HG03565 (cell line): ENCODE measurements at regions not wholly inside any gene's neighbourhood (a gene's known extent, or its start where the extent isn't known, plus 50 kb on each side); places are given as distances from the start of the nearest gene placed in this dataset.
A peak's percentile ranks its signal among the peaks of the same experiment; 100 is the strongest.
"Not testable (repeated sequence)": the region's sequence is repeated elsewhere in the genome, so short reads cannot be mapped to it uniquely, and the experiment has no call there.

Experiments
- ATAC-seq: cut with Tn5 transposase; IDR thresholded peaks from one replicate; pipeline ENCODE4 v1.9.1; 2021; ENCODE audit warnings: mild to moderate bottlenecking, moderate library complexity; ENCODE audit not compliant: unreplicated experiment

DNA sequence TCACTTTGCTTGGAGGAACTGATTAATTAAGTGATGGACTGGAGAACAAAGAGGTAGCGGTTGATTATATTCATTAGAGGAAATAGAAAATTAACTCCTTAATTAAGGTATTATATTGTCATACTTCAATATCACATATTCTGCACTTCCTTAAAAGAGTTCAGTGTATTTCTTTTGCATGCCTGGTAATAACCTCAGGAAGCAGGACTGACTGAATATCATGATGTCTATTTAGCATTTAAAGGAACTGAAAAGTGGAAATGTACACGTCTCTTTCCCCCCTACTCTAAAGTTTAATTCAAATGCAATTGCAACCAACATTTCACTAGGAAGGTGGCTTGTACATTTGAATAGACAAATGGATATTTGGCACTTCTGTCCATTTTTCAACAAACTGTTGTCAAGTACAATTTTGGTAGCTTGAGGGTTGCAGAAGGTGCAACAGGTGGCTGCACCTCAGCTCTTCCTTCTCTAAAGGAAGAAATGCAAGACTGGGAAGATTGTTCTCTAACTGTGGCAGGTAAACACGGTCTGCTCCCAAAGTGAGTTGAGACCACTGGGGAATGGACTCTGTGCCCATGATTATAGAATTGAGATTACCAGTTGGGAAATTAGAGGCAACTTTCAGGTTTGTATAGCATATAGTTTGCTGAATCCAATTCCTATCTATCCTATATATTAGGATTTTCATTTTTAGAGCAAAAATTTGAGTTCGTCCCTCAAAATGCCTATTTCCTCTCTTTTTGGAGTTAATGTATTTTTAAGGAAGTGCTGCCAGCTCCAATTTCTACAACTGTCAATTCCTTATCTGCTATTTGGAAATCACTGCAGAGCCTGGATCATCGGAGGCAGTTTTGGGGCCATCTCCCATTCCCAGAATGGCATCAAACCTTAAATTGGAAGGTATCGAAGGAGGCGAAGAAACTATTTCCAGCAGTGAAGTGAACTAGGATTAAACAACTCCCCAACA, 98.9 kb upstream of the TAF11L2 start:
- ATAC-seq, result no peak

DNA sequence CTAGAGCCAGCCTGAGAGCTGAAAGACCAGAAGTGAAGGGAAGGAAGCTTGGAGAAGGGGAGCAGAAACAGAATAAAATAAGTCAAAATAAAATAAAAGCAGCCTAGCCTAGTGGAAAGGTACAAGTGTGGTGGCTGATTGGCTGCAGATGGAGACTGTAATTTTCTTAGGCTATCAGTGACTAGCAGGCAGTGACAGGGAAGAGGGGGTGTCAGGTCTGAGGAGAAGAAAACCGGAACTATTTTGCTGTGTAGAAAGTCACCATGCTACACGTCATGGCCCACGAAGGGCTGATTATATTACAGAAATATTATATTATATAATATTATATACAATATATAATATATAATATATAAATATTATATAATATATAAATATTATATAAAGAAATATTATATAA, 98.1 kb upstream of the TAF11L2 start:
- no peak for ATAC-seq

DNA sequence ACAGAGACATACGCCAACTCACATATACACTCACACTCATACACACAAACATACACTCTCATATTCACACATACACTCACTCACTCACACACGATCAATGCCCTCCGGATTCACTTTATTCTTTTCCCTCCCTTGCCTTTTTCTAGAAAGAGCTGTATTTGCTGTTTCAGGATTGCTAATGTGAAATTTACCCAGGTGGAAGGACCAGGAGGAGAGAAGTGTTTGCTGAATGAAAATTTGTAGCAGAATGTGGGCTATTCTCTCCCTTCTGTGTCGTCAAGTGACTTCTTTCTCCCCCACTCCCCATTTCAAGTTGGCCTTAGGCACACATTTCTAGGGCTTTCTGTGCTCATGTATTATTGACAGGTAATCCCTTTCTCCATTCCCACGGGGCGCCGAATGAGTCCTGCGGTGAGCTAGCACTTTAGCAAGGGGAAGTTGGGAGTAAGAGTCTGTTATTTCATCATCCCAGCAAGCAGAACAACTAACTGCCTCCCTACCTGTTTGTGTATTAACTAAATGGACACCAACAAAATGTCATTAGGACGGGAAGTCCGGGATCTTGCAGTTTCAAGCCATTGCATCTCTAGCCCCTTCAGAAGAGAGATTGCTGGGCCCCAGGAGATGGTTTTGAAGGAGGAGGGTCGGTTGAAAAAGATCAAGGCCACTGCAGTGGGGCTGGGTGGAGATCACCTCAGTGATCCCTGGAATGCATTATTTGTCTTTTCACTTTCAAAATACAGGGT, 97.1 kb upstream of the TAF11L2 start:
- no peak for ATAC-seq

DNA sequence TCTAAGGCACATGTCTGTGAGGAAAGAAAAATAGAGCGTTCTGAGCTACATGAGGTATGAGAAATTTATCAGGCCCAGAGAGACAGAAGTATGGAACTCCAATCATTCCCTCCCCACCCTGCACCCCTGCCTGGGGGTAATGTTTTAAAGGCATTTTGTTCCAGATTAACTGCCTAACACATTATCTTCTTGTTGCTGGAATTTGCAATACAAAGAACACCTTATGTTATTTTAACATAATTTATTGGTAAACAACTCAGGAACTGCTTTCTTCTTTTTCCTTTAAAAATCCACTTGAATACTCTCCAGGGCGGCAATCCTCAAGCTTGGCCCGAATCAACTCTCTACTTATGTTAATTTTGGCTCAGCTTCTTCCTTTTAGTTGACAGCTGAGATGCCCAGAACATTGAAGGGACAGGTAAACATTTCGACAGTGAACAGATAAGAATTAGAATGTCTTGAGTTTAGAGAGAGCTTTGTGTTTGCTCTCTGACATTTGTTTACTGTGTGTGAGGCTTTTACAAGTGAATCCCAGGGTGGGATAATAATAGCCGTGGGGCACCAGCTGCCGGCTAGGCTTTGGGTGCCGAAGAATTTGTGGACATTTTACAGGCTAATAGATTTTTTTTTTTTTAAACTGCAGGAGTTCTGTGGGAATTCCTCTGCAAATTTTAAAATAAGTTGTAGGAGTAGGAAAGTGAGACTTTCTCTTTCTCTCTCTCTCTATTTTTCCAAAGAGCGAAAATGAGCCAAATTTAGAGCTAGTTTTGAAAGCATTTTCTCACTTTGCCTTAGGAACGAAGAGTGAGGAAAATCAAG, 96.4 kb upstream of the TAF11L2 start:
- ATAC-seq, result no peak

DNA sequence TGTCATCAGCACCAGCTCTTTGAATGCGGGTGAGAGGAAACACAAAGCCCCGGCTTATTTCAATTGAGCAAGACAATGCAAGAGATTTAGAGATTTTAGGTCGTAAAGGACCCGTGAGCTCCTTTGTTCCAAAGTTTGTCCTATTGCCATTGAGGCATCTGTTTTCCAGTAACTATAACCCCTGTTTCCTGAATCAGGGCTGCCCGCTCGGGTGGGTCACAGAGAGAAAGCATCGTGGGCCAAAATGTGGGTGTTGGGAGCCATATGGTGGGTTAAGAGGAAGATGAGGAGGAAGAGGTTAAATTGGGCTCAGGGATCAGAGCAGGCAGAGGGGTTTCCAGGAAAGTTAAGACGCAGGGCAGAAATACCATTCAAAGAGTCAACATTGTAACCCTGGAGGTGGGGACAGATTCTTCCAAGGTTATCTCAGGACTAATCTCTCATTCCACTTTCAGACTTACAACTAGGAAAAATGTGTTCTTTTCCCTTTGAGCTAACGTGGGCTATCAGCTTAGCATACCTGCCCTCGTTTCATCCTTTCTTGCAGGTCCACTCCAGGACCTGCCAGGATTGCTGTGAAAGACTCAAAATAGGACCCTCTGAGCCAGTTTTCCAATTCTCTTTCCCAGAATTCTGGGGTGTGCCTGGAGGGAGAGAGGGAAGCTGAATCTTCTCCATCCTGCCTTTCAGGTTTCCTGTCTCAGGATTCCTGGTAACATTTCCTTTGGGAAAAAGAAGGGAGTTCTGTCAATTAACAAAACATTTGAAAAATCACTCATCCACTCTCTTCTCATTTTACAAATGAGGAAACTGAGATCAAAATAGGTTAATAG, 95.5 kb upstream of the TAF11L2 start:
- no peak for ATAC-seq

DNA sequence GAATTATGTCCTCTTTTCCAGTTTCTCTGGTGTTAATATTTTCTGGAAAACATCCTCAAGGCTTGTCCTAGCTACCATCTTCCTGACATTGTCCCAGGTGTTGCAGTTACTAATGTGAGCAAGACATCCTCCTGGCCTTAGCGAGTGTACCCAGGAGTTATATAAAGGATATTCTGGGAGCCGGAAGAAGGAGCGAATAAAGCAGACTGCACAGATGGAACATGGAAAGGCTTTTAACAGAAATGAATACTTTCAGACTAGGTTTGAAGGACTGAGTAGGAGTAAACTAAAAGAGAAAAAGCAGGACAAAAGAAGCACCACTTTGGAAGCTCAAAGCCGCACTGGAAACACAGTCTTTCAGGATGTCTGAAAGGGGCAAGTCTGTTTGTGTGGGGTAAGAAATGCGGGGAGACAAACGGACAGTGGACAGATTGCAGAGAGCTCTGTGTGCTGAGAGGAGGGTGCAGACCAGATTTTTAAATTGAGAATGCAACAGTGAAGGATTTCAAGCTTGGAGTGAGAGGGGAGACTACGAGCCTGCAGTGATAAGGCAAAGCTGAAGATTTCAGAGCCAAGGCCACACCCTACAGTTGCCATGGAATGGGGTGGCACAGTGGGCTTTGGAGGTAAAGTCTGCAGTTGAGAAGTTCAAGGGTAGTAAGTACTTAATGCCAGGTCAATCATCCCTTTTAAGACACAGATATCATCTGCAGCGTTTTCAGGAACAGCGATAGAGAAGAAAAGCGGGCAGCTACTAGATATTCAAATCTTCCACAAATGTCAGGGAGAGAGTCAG, 94.1 kb upstream of the TAF11L2 start:
- no peak for ATAC-seq

DNA sequence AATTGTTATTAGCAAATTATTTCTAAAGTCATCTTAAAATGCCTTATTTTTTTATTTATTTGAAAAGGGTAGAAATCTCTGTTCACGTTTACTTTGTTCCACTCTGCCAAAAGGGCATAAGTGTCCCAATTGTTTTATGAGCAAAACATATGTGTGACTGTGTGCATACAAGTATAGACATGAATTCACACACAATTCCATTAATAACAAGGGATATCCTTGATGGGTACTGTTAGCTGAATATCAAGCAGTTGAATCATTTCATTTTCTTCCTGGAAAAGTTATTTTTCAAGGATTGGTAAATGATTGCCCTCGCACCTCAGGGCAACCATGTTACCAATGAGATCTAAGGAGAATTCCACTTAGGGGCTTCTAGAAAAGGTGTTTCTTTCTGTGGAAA, 92.1 kb upstream of the TAF11L2 start:
- no peak for ATAC-seq

DNA sequence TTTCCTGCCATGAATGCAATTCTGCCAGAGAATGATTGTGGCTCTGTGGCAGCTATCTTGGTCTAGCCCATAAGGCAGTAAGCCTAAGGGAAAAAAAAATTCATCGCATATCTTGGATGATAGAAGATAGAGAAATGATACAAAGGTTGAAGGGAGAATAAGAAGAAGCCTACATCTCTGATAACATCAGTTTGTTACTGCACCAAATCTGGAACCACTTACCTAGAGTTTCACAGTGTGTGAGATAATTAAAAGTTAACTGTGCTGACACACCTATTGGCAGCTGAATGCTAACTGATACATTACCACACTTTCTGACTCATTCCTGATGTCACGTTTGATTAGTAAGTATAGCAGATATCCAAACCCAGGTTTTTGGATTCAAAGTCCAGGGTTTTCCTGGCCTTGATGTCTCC, 91.6 kb upstream of the TAF11L2 start:
- no peak for ATAC-seq

DNA sequence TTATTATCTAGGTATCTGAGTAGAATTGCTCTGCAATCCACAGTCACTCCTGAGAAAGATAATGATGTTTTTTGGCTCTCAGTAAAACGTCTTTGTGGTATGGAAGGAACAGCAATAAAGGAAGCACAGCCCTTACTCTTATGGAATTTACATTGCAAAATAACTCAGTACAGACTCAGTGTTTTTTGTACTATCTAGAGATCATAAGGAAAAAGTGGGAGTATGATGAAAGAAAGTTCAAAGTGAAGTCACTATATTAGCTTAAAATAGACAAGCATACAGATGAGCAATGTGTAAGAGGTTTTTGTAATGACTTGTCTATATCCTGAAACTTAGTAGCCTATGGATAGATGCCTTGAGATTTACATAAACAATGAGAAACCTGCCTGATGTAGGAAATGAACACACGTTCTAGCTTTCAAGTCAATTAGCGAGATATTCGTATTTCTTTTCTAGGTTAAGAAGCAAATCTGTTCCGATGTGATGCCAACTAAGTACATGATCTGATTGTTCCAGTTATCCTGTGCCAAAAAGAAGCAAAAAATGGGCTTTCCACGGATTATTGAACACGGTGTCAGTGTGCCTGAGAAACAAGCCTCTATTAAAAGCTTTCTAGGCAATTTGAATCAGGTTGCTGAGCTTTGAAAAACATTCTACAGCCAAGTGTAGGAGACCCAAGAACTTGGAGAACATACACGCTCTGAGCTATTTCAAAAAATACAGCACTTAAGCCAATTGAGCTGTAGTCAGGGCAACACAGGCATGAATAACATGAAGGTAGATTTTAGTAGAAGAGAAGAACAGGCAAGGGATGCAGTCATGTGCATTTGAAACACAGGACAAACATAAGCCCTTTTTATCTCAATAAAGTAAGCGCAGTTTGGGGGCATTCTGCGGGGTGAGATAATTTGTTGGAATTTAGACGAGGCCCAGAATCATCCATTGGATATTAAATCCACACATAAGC, 86.3 kb upstream of the TAF11L2 start:
- ATAC-seq, result no peak

DNA sequence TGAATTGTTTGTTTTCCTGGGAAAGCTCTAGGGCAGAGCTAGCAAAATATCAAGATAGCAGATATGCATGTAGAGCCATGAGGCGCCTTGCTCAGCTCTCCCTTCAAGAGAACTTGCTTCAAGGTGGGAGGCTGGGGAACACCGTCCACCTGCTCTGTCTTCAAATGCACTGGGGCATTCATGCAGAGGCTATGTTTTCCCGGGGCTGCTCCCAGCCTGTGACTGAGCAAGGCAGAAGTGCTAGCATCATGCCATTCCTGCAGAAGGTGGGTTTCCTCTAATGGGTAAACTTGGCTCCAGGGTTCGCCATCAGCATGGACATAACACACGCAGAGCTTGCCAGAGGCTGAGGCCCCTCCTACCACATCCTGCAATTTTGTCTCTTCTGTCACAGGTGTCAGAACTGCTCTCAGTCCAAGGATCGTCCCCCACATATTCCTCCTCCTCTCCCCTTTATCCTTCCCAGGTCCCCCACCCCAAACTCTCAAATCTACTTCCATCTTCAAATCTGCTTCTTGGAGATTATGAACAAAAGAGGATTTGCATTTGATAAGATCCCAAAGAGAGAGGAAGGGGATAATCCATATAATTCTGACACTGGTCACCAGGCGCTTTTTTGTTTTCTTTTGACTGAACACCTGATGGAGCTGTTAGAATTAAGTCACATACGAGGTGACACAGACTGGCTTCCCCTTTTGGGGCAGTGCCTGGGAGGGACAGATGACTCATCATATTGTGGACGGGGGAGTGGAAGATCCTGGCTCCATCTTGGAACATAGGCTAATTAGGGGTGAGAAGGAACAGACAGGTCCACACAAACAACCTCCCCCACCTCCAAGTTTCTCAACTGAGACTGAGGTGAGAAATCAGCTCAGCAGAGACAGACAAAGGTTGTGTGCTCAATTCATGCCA, 85.0 kb upstream of the TAF11L2 start:
- ATAC-seq, result peak; percentile 84

DNA sequence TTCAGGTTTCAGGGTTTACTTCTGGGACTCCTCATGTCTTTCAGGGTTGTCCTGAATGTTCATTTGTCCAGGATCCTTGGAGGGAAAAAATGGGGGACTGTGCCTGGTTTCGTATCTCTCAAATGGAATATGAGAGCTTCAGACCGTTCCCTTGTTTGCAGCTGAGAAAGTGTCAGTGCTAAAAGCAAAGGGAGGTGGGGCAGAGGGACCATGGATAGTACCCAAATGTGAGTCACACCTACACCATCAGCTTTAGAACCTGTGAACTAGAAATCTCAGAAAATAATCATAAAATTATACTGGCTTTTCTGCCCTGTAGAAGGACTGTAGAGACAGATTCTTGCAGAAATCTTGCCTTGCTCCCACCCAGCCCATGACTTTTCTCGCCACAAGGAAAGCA, 84.3 kb upstream of the TAF11L2 start:
- no peak for ATAC-seq

DNA sequence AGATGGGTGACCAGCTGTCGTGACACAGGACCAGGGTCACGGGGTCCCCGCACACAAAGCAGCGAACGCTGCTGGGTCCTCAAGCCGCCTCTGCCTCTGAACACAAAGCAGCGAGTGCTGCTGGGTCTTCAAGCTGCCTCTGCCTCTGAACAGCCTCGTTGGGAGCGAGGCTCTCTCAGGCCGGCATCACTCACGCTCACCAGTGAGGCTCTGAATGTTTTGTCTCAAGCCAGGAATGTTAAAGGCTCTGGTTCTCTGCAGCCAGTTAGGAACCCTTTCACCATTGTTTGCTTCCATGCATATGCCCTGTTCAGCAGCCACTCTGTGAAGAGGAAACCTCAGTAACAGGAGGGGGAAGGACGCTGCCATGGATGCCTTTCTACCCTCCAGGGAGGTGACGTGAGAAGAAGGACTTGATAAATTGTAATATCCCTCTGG, 82.7 kb upstream of the TAF11L2 start:
- no peak for ATAC-seq

DNA sequence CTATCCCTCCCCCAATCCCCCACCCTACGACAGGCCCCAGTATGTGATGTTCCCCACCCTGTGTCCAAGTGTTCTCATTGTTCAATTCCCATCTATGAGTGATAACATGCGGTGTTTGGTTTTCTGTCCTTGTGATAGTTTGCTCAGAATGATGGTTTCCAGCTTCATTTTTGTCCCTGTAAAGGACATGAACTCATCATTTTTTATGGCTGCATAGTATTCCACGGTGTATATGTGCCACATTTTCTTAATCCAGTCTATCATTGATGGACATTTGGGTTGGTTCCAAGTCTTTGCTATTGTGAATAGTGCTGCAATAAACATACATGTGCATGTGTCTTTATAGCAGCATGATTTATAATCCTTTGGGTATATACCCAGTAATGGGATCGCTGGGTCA, 81.7 kb upstream of the TAF11L2 start:
- ATAC-seq, result not testable (repeated sequence)

DNA sequence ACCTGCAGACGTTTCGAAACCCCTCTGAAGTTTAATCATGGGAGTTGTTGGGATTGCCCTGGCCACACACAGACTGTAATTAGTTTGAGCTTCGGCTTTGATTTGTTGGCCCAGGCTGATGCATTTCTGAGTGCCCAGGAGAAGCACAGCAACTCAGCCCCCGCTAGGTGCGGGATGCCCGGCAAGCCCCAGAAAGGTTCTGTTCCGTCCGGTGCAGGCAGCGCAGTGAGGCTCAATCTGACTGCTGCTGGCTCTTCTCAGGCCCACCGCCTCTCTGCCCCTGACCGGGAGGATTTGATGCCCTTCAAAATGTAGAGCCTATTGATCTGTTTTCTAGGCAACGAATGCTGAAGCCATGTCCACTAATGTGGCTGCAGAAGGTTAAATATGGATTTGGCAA, 73.4 kb upstream of the TAF11L2 start:
- ATAC-seq, result no peak

DNA sequence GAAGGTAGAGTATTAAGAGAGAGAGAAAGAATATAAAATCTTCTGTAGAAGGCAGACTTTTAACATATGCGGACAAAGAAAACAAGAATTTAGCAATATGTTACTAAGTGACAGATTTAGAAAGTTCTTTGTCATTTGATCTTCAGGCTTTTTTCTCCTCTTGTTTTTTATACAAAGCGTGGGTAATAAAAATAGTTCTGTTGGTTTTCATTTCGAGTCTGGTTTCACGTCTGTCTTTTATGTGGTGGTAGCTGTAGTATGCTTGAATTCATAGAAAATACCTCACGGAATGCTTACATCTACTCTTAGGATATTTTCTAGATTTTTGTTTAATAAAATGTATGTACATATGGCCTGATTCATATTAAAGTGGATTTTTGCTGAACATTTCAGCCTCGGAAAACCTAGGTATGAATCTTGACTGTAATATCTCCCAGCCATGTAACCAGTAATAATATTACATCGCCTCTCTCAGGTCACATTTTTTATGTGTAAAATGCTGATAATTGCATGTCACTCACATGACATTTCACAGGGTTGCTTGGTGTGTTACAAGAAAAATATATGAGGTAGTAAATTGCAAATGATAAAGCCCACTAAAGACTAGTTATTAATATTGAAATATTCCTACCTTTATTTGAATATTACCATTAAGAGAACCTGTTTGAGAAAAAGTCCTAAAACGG, 72.5 kb upstream of the TAF11L2 start:
- ATAC-seq, result peak; percentile 60

DNA sequence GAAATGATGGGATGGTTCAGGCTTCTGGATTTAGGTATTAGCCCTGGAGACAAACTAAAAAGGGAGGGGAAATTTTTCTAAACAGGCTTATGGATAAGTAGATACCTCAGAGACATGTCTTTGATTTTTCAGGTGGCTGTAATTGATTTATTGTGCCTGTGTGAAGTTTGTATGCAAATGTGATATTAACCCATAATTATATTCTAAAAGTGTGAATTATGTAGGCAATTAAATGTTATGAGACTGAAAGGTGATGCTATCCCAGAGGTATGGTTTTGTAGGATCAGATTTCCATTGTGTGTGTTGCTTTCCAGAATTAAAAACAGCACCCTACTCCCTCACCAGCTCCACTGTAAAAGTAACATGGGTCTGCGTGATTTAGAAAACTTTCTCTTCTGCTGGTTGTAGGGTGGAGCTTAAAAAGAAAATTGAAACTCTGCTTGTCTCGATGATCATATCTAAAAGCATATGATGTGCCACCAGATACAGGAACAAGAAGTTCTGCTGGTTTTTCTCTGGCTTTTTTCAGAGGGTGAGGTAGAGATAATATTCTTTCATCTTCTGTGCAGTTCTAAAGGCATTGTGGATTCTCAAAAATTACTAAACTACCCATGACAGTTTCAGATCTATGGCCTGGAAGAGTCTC, 71.8 kb upstream of the TAF11L2 start:
- ATAC-seq, result peak; percentile 75
